Trophoblast cell (in vitro differentiated cells and primary cell): ENCODE measurements at regions not wholly inside any gene's neighbourhood (a gene's known extent, or its start where the extent isn't known, plus 50 kb on each side); places are given as distances from the start of the nearest gene placed in this dataset.

Experiments used
- DNase-seq, 2 donors: peaks; one replicate each; pipeline ENCODE4 v3.0.0-alpha.2; 2016
- H2AFZ ChIP-seq: 2 replicates; pipeline ENCODE4 v1.6.1; 2013; ENCODE audit warnings: low read length, moderate library complexity, mild to moderate bottlenecking; ENCODE audit not compliant: insufficient read depth, poor library complexity
- H2AK5ac ChIP-seq: 2 replicates; pipeline ENCODE4 v1.6.1; 2013; ENCODE audit warnings: mild to moderate bottlenecking, low read length
- H2BK120ac ChIP-seq: 2 replicates; pipeline ENCODE4 v1.6.1; 2013; ENCODE audit warnings: low read length, mild to moderate bottlenecking, moderate library complexity; ENCODE audit not compliant: insufficient read depth, poor library complexity
- H2BK12ac ChIP-seq: 2 replicates; pipeline ENCODE4 v1.6.1; 2013; ENCODE audit warnings: mild to moderate bottlenecking, low read length, moderate library complexity
- H2BK5ac ChIP-seq: 2 replicates; pipeline ENCODE4 v1.6.1; 2013; ENCODE audit warnings: low read length, low read depth, moderate library complexity, mild to moderate bottlenecking; ENCODE audit not compliant: poor library complexity
- H3K14ac ChIP-seq: 2 replicates; pipeline ENCODE4 v1.6.1; 2013; ENCODE audit warnings: mild to moderate bottlenecking, low read length
- H3K18ac ChIP-seq: 2 replicates; pipeline ENCODE4 v1.6.1; 2013; ENCODE audit warnings: mild to moderate bottlenecking, low read length
- H3K23ac ChIP-seq: 2 replicates; pipeline ENCODE4 v1.6.1; 2013; ENCODE audit warnings: low read length
- H3K27ac ChIP-seq: 2 replicates; pipeline ENCODE4 v1.5.1; 2013; ENCODE audit warnings: low read depth, mild to moderate bottlenecking, inconsistent platforms, low read length, moderate library complexity
- H3K27me3 ChIP-seq: 2 replicates; pipeline ENCODE4 v1.6.1; 2013; ENCODE audit warnings: inconsistent platforms, mild to moderate bottlenecking, low read length, moderate library complexity; ENCODE audit not compliant: insufficient read depth
- H3K36me3 ChIP-seq, 2 experiments: 1 replicate in 1 of 2; 2 replicates in 1 of 2; pipeline ENCODE4 v1.6.1; 2013; ENCODE audit warnings: low read length in 2 of 2, mild to moderate bottlenecking in 2 of 2, moderate library complexity in 1 of 2; ENCODE audit not compliant: insufficient read depth in 2 of 2, control insufficient read depth in 1 of 2
- H3K4ac ChIP-seq: 2 replicates; pipeline ENCODE4 v1.6.1; 2013; ENCODE audit warnings: low read depth, mild to moderate bottlenecking, low read length, moderate library complexity
- H3K4me1 ChIP-seq, 2 experiments: 1 replicate in 1 of 2; 2 replicates in 1 of 2; pipeline ENCODE4 v1.6.1; 2013; ENCODE audit warnings: low read length in 2 of 2, mild to moderate bottlenecking in 2 of 2, moderate library complexity in 1 of 2; ENCODE audit not compliant: insufficient read depth in 2 of 2, control insufficient read depth in 1 of 2
- H3K4me2 ChIP-seq: 2 replicates; pipeline ENCODE4 v1.6.1; 2013; ENCODE audit warnings: inconsistent platforms, mild to moderate bottlenecking, low read length, moderate library complexity
- H3K4me3 ChIP-seq: 2 replicates; pipeline ENCODE4 v1.5.1; 2013; ENCODE audit warnings: mild to moderate bottlenecking, low read depth, low read length, inconsistent platforms
- H3K79me1 ChIP-seq: one replicate; pipeline ENCODE4 v1.6.1; 2013; ENCODE audit warnings: low read length
- H3K79me2 ChIP-seq: 2 replicates; pipeline ENCODE4 v1.6.1; 2013; ENCODE audit warnings: low read length, mild to moderate bottlenecking; ENCODE audit not compliant: control insufficient read depth, insufficient read depth, poor library complexity
- H3K9ac ChIP-seq: 2 replicates; pipeline ENCODE4 v1.6.1; 2013; ENCODE audit warnings: mild to moderate bottlenecking, low read length
- H3K9me3 ChIP-seq: 2 replicates; pipeline ENCODE4 v1.6.1; 2013; ENCODE audit warnings: low read depth, mild to moderate bottlenecking, control low read depth, inconsistent platforms, low read length; ENCODE audit not compliant: insufficient read depth
- H4K12ac ChIP-seq: 2 replicates; pipeline ENCODE4 v1.6.1; 2013; ENCODE audit warnings: low read depth, mild to moderate bottlenecking, low read length, moderate library complexity
- H4K8ac ChIP-seq: 2 replicates; pipeline ENCODE4 v1.6.1; 2013; ENCODE audit warnings: low read depth, mild to moderate bottlenecking, low read length, moderate library complexity
- H4K91ac ChIP-seq: one replicate; pipeline ENCODE4 v1.6.1; 2013; ENCODE audit warnings: low read depth, mild to moderate bottlenecking, low read length, moderate library complexity
- WGBS: extraction: QIAGEN DNeasy Blood & Tissue Kit; methylation state at CpG from one replicate; pipeline ENCODE4 v1.1.7; 2013; ENCODE audit warnings: missing lambda C conversion rate; ENCODE audit not compliant: insufficient read length, insufficient coverage; ENCODE audit errors: extremely low coverage; 5-methylcytosine and 5-hydroxymethylcytosine counted together

DNA sequence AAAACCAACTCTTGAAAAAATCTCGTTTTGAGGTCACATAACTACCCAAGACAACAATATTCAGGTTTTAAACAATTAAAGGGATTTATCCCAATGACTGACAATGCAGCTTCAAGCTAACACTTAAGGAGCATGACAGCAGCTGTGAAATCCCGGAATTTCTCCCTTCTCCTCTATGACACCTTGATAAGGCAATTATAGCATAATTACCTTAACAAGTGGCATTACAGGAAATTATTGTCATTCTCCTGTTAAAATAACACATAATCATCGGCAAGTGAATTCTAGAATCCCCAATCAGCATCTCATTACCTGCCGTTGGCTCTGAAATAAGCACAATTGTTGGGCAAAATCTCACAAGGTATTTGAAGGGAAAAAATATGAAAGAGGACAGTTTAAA is 417.0 kb upstream of the PFKP start:
- H3K4ac ChIP-seq = no peak overlapping the region
- no peaks in the 10 kb centered on the region for H3K27me3 ChIP-seq
- H3K79me1 ChIP-seq = no peaks in the 10 kb centered on the region
- no peak overlapping the region for H3K4me2 ChIP-seq
- H4K8ac ChIP-seq = no peak overlapping the region
- H2AFZ ChIP-seq = no peak overlapping the region
- no peak overlapping the region for H4K91ac ChIP-seq
- H3K4me1 ChIP-seq = no peaks in the 10 kb centered on the region
- no peak for DNase-seq
- no peaks in the 10 kb centered on the region for H3K79me2 ChIP-seq
- H3K9ac ChIP-seq = no peak overlapping the region
- no peak overlapping the region for H3K27ac ChIP-seq
- H2BK120ac ChIP-seq = no peak overlapping the region
- no peak overlapping the region for H3K18ac ChIP-seq
- WGBS = no CpG with 5 or more reads among the region's 4 CpGs
- H3K4me3 ChIP-seq = no peak overlapping the region
- H3K9me3 ChIP-seq = no peaks in the 10 kb centered on the region
- H3K23ac ChIP-seq = no peak overlapping the region
- no peak overlapping the region for H4K12ac ChIP-seq
- no peak overlapping the region for H2BK12ac ChIP-seq
- H3K36me3 ChIP-seq = no peaks in the 10 kb centered on the region
- no peak overlapping the region for H2AK5ac ChIP-seq
- no peak overlapping the region for H2BK5ac ChIP-seq
- no peak overlapping the region for H3K14ac ChIP-seq

DNA sequence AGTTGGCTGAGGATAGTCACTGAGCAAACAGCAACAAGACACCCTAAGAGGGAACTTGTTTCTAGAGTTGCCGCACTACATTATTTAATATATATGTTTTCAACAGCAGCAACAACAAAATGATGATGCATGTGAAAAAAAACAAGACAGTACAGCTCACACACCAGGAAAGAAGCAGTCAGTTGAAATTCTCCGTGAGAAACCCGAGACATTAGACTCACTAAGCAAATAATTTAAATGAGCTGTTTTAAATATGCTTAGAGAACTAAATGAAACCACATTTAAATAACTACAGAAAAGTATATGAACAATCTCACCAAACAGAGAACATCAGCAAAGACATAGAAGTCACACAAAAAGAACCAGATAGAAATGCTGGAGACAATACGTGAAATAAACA is 426.3 kb upstream of the PFKP start:
- no peak overlapping the region for H3K23ac ChIP-seq
- H3K27me3 ChIP-seq = no peaks in the 10 kb centered on the region
- no peak overlapping the region for H4K91ac ChIP-seq
- H2BK120ac ChIP-seq = no peak overlapping the region
- no peak overlapping the region for H3K14ac ChIP-seq
- no peak overlapping the region for H3K4me2 ChIP-seq
- no peaks in the 10 kb centered on the region for H3K4me1 ChIP-seq
- no CpG with 5 or more reads among the region's 4 CpGs for WGBS
- H3K4me3 ChIP-seq = no peak overlapping the region
- DNase-seq = no peak
- no peak overlapping the region for H4K12ac ChIP-seq
- no peaks in the 10 kb centered on the region for H3K79me2 ChIP-seq
- no peak overlapping the region for H3K4ac ChIP-seq
- no peak overlapping the region for H2BK5ac ChIP-seq
- no peak overlapping the region for H4K8ac ChIP-seq
- no peak overlapping the region for H2AK5ac ChIP-seq
- no peak overlapping the region for H2AFZ ChIP-seq
- no peaks in the 10 kb centered on the region for H3K9me3 ChIP-seq
- no peak overlapping the region for H3K9ac ChIP-seq
- H3K36me3 ChIP-seq = no peaks in the 10 kb centered on the region
- no peaks in the 10 kb centered on the region for H3K79me1 ChIP-seq
- H3K18ac ChIP-seq = no peak overlapping the region
- no peak overlapping the region for H3K27ac ChIP-seq
- no peak overlapping the region for H2BK12ac ChIP-seq

DNA sequence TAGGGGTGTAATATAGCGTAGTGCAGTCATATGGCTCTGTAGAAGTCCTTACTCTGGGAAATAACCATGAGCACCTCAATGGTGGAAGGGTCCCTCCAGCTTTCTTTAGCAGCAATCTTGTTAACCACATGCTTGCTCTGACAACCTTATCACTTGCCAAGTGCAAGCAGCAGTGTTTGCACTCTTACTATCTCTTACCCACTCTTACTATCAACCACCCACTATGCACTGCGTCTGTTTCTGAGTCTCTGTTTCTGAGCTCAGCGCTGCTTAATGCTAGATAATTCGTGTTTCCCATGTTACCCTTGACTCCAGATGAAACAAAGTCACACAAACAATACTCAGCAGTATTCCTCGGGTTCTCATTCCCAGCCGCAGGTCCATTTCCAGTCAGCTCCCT is 433.7 kb upstream of the PFKP start:
- no peak for DNase-seq
- H3K27ac ChIP-seq = no peak overlapping the region

DNA sequence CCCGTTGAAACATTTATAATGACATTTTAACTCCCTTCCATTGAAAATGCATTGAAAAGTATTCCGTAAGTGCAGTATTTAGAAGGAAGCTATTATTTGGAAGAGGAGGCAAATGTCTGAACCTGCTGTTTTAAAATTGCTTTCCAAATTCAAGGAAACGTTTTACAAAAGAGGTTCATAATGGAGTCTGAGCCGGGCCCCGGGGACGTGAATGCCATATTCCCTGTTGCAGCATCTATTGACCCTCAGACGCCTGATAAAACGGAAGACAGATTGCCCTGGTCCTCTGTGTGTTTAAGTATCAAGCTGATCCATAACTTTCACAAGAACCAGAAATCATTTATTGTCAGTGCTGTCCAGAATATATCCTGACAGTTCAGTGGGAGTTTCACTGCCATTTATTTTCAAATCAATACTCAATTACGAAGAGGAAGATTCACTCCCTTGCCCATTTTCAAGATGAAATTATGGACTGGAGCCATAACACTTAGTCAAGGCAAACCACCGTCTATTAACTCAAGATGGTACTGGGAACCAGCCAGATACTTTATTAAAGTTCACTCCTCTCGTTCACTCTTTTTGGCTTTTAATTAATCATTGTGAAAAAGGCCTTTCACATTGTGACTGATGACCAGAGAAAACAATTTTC is 435.7 kb upstream of the PFKP start:
- H3K4me2 ChIP-seq = no peak overlapping the region
- no peaks in the 10 kb centered on the region for H3K79me2 ChIP-seq
- H4K12ac ChIP-seq = no peak overlapping the region
- no peak overlapping the region for H2BK12ac ChIP-seq
- H3K9ac ChIP-seq = no peak overlapping the region
- no peaks in the 10 kb centered on the region for H3K27me3 ChIP-seq
- H3K14ac ChIP-seq = no peak overlapping the region
- no peak overlapping the region for H3K18ac ChIP-seq
- no peaks in the 10 kb centered on the region for H3K79me1 ChIP-seq
- no peak overlapping the region for H4K8ac ChIP-seq
- no peaks in the 10 kb centered on the region for H3K4me1 ChIP-seq
- no peak overlapping the region for H3K4ac ChIP-seq
- no peak overlapping the region for H2AK5ac ChIP-seq
- no peak overlapping the region for H3K23ac ChIP-seq
- H3K4me3 ChIP-seq = no peak overlapping the region
- no peaks in the 10 kb centered on the region for H3K9me3 ChIP-seq
- no peak overlapping the region for H4K91ac ChIP-seq
- no peaks in the 10 kb centered on the region for H3K36me3 ChIP-seq
- WGBS = no CpG with 5 or more reads among the region's 11 CpGs
- H3K27ac ChIP-seq = no peak overlapping the region
- no peak overlapping the region for H2AFZ ChIP-seq
- H2BK120ac ChIP-seq = no peak overlapping the region
- H2BK5ac ChIP-seq = no peak overlapping the region
- no peak for DNase-seq

More for the DNA sequence above, 433.7 kb upstream of the PFKP start:
- H3K79me2 ChIP-seq = no peaks in the 10 kb centered on the region
- H4K8ac ChIP-seq = no peak overlapping the region
- no peak overlapping the region for H2BK5ac ChIP-seq
- H3K4me3 ChIP-seq = no peak overlapping the region
- WGBS = no CpG with 5 or more reads among the region's 6 CpGs
- H3K4ac ChIP-seq = no peak overlapping the region
- H2BK12ac ChIP-seq = no peak overlapping the region
- H2AFZ ChIP-seq = no peak overlapping the region
- H3K79me1 ChIP-seq = no peaks in the 10 kb centered on the region
- H3K27me3 ChIP-seq = no peaks in the 10 kb centered on the region
- H3K18ac ChIP-seq = no peak overlapping the region
- H3K4me2 ChIP-seq = no peak overlapping the region
- no peak overlapping the region for H3K23ac ChIP-seq
- H3K9ac ChIP-seq = no peak overlapping the region
- H4K12ac ChIP-seq = no peak overlapping the region
- H2BK120ac ChIP-seq = no peak overlapping the region
- no peaks in the 10 kb centered on the region for H3K36me3 ChIP-seq
- H3K4me1 ChIP-seq = no peaks in the 10 kb centered on the region
- H2AK5ac ChIP-seq = no peak overlapping the region
- no peaks in the 10 kb centered on the region for H3K9me3 ChIP-seq
- no peak overlapping the region for H3K14ac ChIP-seq
- no peak overlapping the region for H4K91ac ChIP-seq
